GM19463 (cell line): ENCODE measurements at regions not wholly inside any gene's neighbourhood (a gene's known extent, or its start where the extent isn't known, plus 50 kb on each side); places are given as distances from the start of the nearest gene placed in this dataset.
"Not testable (repeated sequence)": the region's sequence is repeated elsewhere in the genome, so short reads cannot be mapped to it uniquely, and the experiment has no call there.

ENCODE experiments used
- ATAC-seq: cut with Tn5 transposase; IDR thresholded peaks from one replicate; pipeline ENCODE4 v1.9.1; 2021; ENCODE audit warnings: mild to moderate bottlenecking, moderate library complexity; ENCODE audit not compliant: unreplicated experiment

- no peak for ATAC-seq
These were observed 801.7 kb downstream of the DIPK2A start for GRCh38 chr3:144773350-144773749.

GRCh38 chr3:144774897-144775296 lies 803.3 kb downstream of the DIPK2A start:
- ATAC-seq = no peak

GRCh38 chr3:144775551-144775950 lies 803.9 kb downstream of the DIPK2A start:
- ATAC-seq = no peak

- no peak for ATAC-seq
These were observed 806.3 kb downstream of the DIPK2A start for GRCh38 chr3:144777906-144778305.

- ATAC-seq = no peak
These were observed 819.4 kb downstream of the DIPK2A start for GRCh38 chr3:144791034-144791433.

- ATAC-seq = no peak
These were observed 830.3 kb downstream of the DIPK2A start for GRCh38 chr3:144801890-144802289.

- no peak for ATAC-seq
These were observed 837.8 kb downstream of the DIPK2A start for GRCh38 chr3:144809380-144809779.

GRCh38 chr3:144810160-144810559 lies 838.5 kb downstream of the DIPK2A start:
- ATAC-seq = peak; percentile 71

- no peak for ATAC-seq
These were observed 844.0 kb downstream of the DIPK2A start for GRCh38 chr3:144815655-144816054.

GRCh38 chr3:144816323-144816722 lies 844.7 kb downstream of the DIPK2A start:
- no peak for ATAC-seq

- ATAC-seq = no peak
These were observed 847.4 kb downstream of the DIPK2A start for GRCh38 chr3:144818973-144819372.

GRCh38 chr3:144820232-144820631 lies 848.6 kb downstream of the DIPK2A start:
- not testable (repeated sequence) for ATAC-seq

- ATAC-seq = no peak
These were observed 849.1 kb downstream of the DIPK2A start for GRCh38 chr3:144820726-144821125.

- ATAC-seq = no peak
These were observed 850.0 kb downstream of the DIPK2A start for GRCh38 chr3:144821583-144821982.

- ATAC-seq = no peak
These were observed 851.0 kb downstream of the DIPK2A start for GRCh38 chr3:144822671-144823070.

GRCh38 chr3:144831955-144832716 lies 860.5 kb downstream of the DIPK2A start:
- ATAC-seq = no peak

GRCh38 chr3:144839991-144840390 lies 868.4 kb downstream of the DIPK2A start:
- ATAC-seq = no peak

GRCh38 chr3:144840866-144841265 lies 869.2 kb downstream of the DIPK2A start:
- no peak for ATAC-seq

- ATAC-seq = no peak
These were observed 871.5 kb downstream of the DIPK2A start for GRCh38 chr3:144843099-144843498.

GRCh38 chr3:144852999-144853398 lies 881.4 kb downstream of the DIPK2A start:
- ATAC-seq = no peak

- ATAC-seq = not testable (repeated sequence)
These were observed 882.4 kb downstream of the DIPK2A start for GRCh38 chr3:144854020-144854419.

- no peak for ATAC-seq
These were observed 887.5 kb downstream of the DIPK2A start for GRCh38 chr3:144859161-144859560.

GRCh38 chr3:144864646-144865045 lies 893.0 kb downstream of the DIPK2A start:
- ATAC-seq = no peak
